Activated B cell treated with CpG ODN at 0.5 μM for 24 hours (primary cell): ENCODE measurements at regions not wholly inside any gene's neighbourhood (a gene's known extent, or its start where the extent isn't known, plus 50 kb on each side); places are given as distances from the start of the nearest gene placed in this dataset.

Source experiments
- ATAC-seq: fragments of 200-7000 bp; cut with Tn5 transposase; one replicate; pipeline ENCODE4 v1.10.0; 2021; ENCODE audit warnings: low read depth, mild to moderate bottlenecking, moderate library complexity
- CTCF ChIA-PET: fragments of 350-600 bp; sonication (Branson Sonifier 250); formaldehyde crosslinking; loops from one replicate; lab custom pipeline; 2021; ENCODE audit warnings: antibody characterized with exemption; lab: Charles Lee
- POLR2A ChIA-PET: fragments of 350-600 bp; sonication (Branson Sonifier 250); formaldehyde crosslinking; loops from one replicate; lab custom pipeline; 2021; ENCODE audit warnings: antibody characterized with exemption; lab: Charles Lee
- DNase-seq: peaks from one replicate; pipeline ENCODE4 v3.0.0; 2022
- H3K27ac Mint-ChIP-seq: one replicate; pipeline ENCODE4 v1.8.0; 2020; ENCODE audit warnings: mixed read lengths
- H3K27me3 Mint-ChIP-seq: one replicate; pipeline ENCODE4 v1.8.0; 2021; ENCODE audit warnings: mixed read lengths
- H3K36me3 Mint-ChIP-seq: one replicate; pipeline ENCODE4 v1.8.0; 2021; ENCODE audit warnings: low read depth, mixed read lengths
- H3K4me1 Mint-ChIP-seq: one replicate; pipeline ENCODE4 v1.8.0; 2021; ENCODE audit warnings: mixed read lengths
- H3K4me3 Mint-ChIP-seq: one replicate; pipeline ENCODE4 v1.8.0; 2020; ENCODE audit warnings: mild to moderate bottlenecking, mixed read lengths
- H3K9me3 Mint-ChIP-seq: one replicate; pipeline ENCODE4 v1.8.0; 2020; ENCODE audit warnings: mixed read lengths
- CTCF ChIP-seq: fragments of 200-600 bp; IDR thresholded peaks from one replicate; pipeline ENCODE4 v1.8.0; 2022; ENCODE audit warnings: antibody characterized with exemption, mild to moderate bottlenecking
- intact Hi-C: fragments of 100-400 bp; cut with micrococcal nuclease; formaldehyde crosslinking; loops from one replicate; pipeline ENCODE4 v1.15.1; 2024

GRCh38 chr4:8703857-8704495, 111.4 kb downstream of the CPZ start:
- Mint-ChIP-seq H3K27me3 (no peaks in the 10 kb centered on the region), H3K9me3 (no peaks in the 10 kb centered on the region), H3K4me1 (no peaks in the 10 kb centered on the region), H3K4me3 (no peak overlapping the region), H3K27ac (no peak overlapping the region), H3K36me3 (no peaks in the 10 kb centered on the region)
- POLR2A ChIA-PET = no interaction called here
- intact Hi-C loops = no loop called here
- ATAC-seq (no peak), DNase-seq (no peak)
- CTCF ChIA-PET = no interaction called here
- no peak for TF ChIP-seq CTCF

- ChIA-PET CTCF (no interaction called here), POLR2A (no interaction called here)
- ATAC-seq = no peak
- Mint-ChIP-seq H3K27ac (no peak overlapping the region), H3K27me3 (no peaks in the 10 kb centered on the region), H3K9me3 (no peaks in the 10 kb centered on the region), H3K4me1 (no peaks in the 10 kb centered on the region), H3K4me3 (no peak overlapping the region), H3K36me3 (no peaks in the 10 kb centered on the region)
- no peak for TF ChIP-seq CTCF
- intact Hi-C loops = no loop called here
- DNase-seq = no peak
Observed at GRCh38 chr4:8703401-8703696, 110.8 kb downstream of the CPZ start.

GRCh38 chr4:8702516-8703400, 110.2 kb downstream of the CPZ start:
- H3K36me3 Mint-ChIP-seq = no peaks in the 10 kb centered on the region
- DNase-seq (no peak), ATAC-seq (no peak)
- no peak for TF ChIP-seq CTCF
- intact Hi-C loops = no loop called here
- CTCF ChIA-PET = no interaction called here
- POLR2A ChIA-PET = no interaction called here
- no peaks in the 10 kb centered on the region for H3K4me1 Mint-ChIP-seq
- no peak overlapping the region for H3K27ac Mint-ChIP-seq
- no peaks in the 10 kb centered on the region for H3K9me3 Mint-ChIP-seq
- no peak overlapping the region for H3K4me3 Mint-ChIP-seq
- H3K27me3 Mint-ChIP-seq = no peaks in the 10 kb centered on the region

GRCh38 chr4:8702020-8702495, 109.5 kb downstream of the CPZ start:
- H3K4me3 Mint-ChIP-seq = no peak overlapping the region
- ChIA-PET POLR2A (no interaction called here), CTCF (no interaction called here)
- H3K9me3 Mint-ChIP-seq = no peaks in the 10 kb centered on the region
- intact Hi-C loops = no loop called here
- H3K36me3 Mint-ChIP-seq = no peaks in the 10 kb centered on the region
- H3K27me3 Mint-ChIP-seq = no peaks in the 10 kb centered on the region
- no peaks in the 10 kb centered on the region for H3K4me1 Mint-ChIP-seq
- DNase-seq (no peak), ATAC-seq (no peak)
- TF ChIP-seq CTCF = no peak
- no peak overlapping the region for H3K27ac Mint-ChIP-seq

- H3K27ac Mint-ChIP-seq = no peak overlapping the region
- CTCF ChIA-PET = no interaction called here
- ATAC-seq (no peak), DNase-seq (no peak)
- H3K27me3 Mint-ChIP-seq = no peaks in the 10 kb centered on the region
- no peaks in the 10 kb centered on the region for H3K9me3 Mint-ChIP-seq
- intact Hi-C loops = no loop called here
- no peaks in the 10 kb centered on the region for H3K36me3 Mint-ChIP-seq
- H3K4me3 Mint-ChIP-seq = no peak overlapping the region
- POLR2A ChIA-PET = no interaction called here
- H3K4me1 Mint-ChIP-seq = no peaks in the 10 kb centered on the region
- TF ChIP-seq CTCF = no peak
Observed at GRCh38 chr4:8701126-8702019, 108.8 kb downstream of the CPZ start.
